A549 (cell line): ENCODE measurements at regions not wholly inside any gene's neighbourhood (a gene's known extent, or its start where the extent isn't known, plus 50 kb on each side); places are given as distances from the start of the nearest gene placed in this dataset.

ENCODE experiments used
- ATAC-seq, 2 experiments: fragments of 200-7000 bp in 1 of 2; fragments of >200 bp in 1 of 2; cut with Nextera tagmentation in 1 of 2; cut with Tn5 transposase in 1 of 2; 3 replicates each; pipeline versions ENCODE4 v1.8.0 to v1.9.1; 2018 to 2020; ENCODE audit warnings: mild to moderate bottlenecking in 1 of 2, moderate library complexity in 1 of 2
- CTCF ChIA-PET: fragments of 300-600 bp; sonication (Branson Sonifier 250); formaldehyde crosslinking; extraction: SDS; loops from one replicate; lab custom pipeline; 2021; ENCODE audit warnings: antibody characterized with exemption, inconsistent platforms; lab: Yijun Ruan, JAX
- POLR2A ChIA-PET: fragments of 350-600 bp; formaldehyde crosslinking; extraction: SDS; loops from one replicate; lab custom pipeline; 2021; ENCODE audit warnings: antibody characterized with exemption, inconsistent platforms; lab: Yijun Ruan, JAX
- DNase-seq, 2 experiments: peaks; one replicate each; pipeline versions ENCODE4 v3.0.0 to v3.0.0-alpha.2; 2011 to 2016; ENCODE audit warnings: low read depth in 1 of 2, low spot score in 1 of 2
- FAIRE-seq: peaks from 2 replicates; lab custom pipeline; 2011; peaks lifted over from hg19 to GRCh38; lab: Jason Lieb, UNC
- H3K27ac ChIP-seq, 2 experiments: fragments of >200 bp; sonication (Bioruptor Twin); formaldehyde crosslinking; 3 replicates each; pipeline ENCODE4 v1.5.1; 2016 to 2017
- H3K4me1 ChIP-seq: fragments of >200 bp; sonication (Bioruptor Twin); formaldehyde crosslinking; 3 replicates; pipeline ENCODE4 v1.6.1; 2016
- H3K4me2 ChIP-seq: fragments of >200 bp; sonication (Bioruptor Twin); formaldehyde crosslinking; 3 replicates; pipeline ENCODE4 v1.6.1; 2016
- H3K4me3 ChIP-seq: fragments of >200 bp; sonication (Bioruptor Twin); formaldehyde crosslinking; 3 replicates; pipeline ENCODE4 v1.5.1; 2016
- H3K9me3 ChIP-seq: fragments of >200 bp; sonication (Bioruptor Twin); formaldehyde crosslinking; 3 replicates; pipeline ENCODE4 v1.6.1; 2016
- CBX2 ChIP-seq: fragments of 200-600 bp; sonication (generic); IDR thresholded peaks from 2 replicates; pipeline ENCODE4 v1.6.1; 2016; ENCODE audit warnings: low read depth, mild to moderate bottlenecking, borderline replicate concordance
- CBX8 ChIP-seq: fragments of 200-600 bp; sonication (generic); IDR thresholded peaks from 2 replicates; pipeline ENCODE4 v1.6.1; 2016
- CEBPB ChIP-seq, 2 experiments: fragments of >200 bp in 1 of 2; sonication (Bioruptor Twin) in 1 of 2; formaldehyde crosslinking in 1 of 2; IDR thresholded peaks; 2 replicates each; pipeline ENCODE4 v1.6.1; 2012 to 2016
- CHD2 ChIP-seq: fragments of 150-350 bp; IDR thresholded peaks from 2 replicates; pipeline ENCODE4 v1.6.1; 2014; ENCODE audit warnings: low read length; ENCODE audit not compliant: partially characterized antibody
- CHD4 ChIP-seq: fragments of 200-600 bp; sonication (generic); IDR thresholded peaks from 2 replicates; pipeline ENCODE4 v1.6.1; 2016; ENCODE audit warnings: antibody characterized with exemption, mild to moderate bottlenecking, borderline replicate concordance
- CTCF ChIP-seq: fragments of >200 bp; sonication (Bioruptor Twin); formaldehyde crosslinking; IDR thresholded peaks from 3 replicates; pipeline ENCODE4 v1.5.1; 2016
- E2F6 ChIP-seq: IDR thresholded peaks from 2 replicates; pipeline ENCODE4 v1.6.1; 2012; ENCODE audit warnings: low read depth, borderline replicate concordance
- ELK1 ChIP-seq: fragments of 150-350 bp; IDR thresholded peaks from 2 replicates; pipeline ENCODE4 v1.6.1; 2014; ENCODE audit warnings: low read depth, mild to moderate bottlenecking, low read length
- EP300 ChIP-seq, 2 experiments: fragments of >200 bp; sonication (Bioruptor Twin); formaldehyde crosslinking; IDR thresholded peaks; 2 replicates in 1 of 2; 3 replicates in 1 of 2; pipeline ENCODE4 v1.6.1; 2016 to 2017
- ESRRA ChIP-seq: fragments of 150-350 bp; IDR thresholded peaks from 2 replicates; pipeline ENCODE4 v1.6.1; 2014; ENCODE audit warnings: mild to moderate bottlenecking, low read length, borderline replicate concordance
- HES2 ChIP-seq: fragments of >200 bp; sonication (Bioruptor Twin); formaldehyde crosslinking; IDR thresholded peaks from 2 replicates; pipeline ENCODE4 v1.6.1; 2016
- HOXA7 ChIP-seq: fragments of 250-450 bp; sonication (Bioruptor Pico); IDR thresholded peaks from 2 replicates; pipeline ENCODE4 v1.5.0; 2020; ENCODE audit warnings: mild to moderate bottlenecking, moderate library complexity
- HOXB5 ChIP-seq: fragments of 250-450 bp; sonication (Bioruptor Pico); IDR thresholded peaks from 2 replicates; pipeline ENCODE4 v1.5.0; 2020; ENCODE audit warnings: mild to moderate bottlenecking, moderate library complexity
- JUNB ChIP-seq: fragments of >200 bp; sonication (Bioruptor Twin); formaldehyde crosslinking; IDR thresholded peaks from 2 replicates; pipeline ENCODE4 v1.6.1; 2016
- MYC ChIP-seq: IDR thresholded peaks from 2 replicates; pipeline ENCODE4 v1.6.1; 2012; ENCODE audit warnings: mild to moderate bottlenecking, inconsistent platforms, low read length, improper control_type of control experiment, borderline replicate concordance
- NFE2L2 ChIP-seq: fragments of 150-350 bp; conservative IDR thresholded peaks from 2 replicates; pipeline ENCODE4 v1.6.1; 2014; ENCODE audit warnings: low read length
- NPAS2 ChIP-seq: fragments of 250-450 bp; sonication (Bioruptor Pico); IDR thresholded peaks from 2 replicates; pipeline ENCODE4 v1.8.0; 2022; ENCODE audit warnings: mild to moderate bottlenecking, moderate library complexity, borderline replicate concordance
- PBX3 ChIP-seq: IDR thresholded peaks from 2 replicates; pipeline ENCODE4 v1.6.1; 2012
- PHF8 ChIP-seq: fragments of 200-600 bp; sonication (generic); IDR thresholded peaks from 2 replicates; pipeline ENCODE4 v1.6.1; 2016; ENCODE audit warnings: low read depth, mild to moderate bottlenecking, antibody characterized with exemption, moderate library complexity, borderline replicate concordance
- RAD21 ChIP-seq, 2 experiments: fragments of >200 bp in 1 of 2; sonication (Bioruptor Twin) in 1 of 2; formaldehyde crosslinking in 1 of 2; IDR thresholded peaks in 1 of 2; conservative IDR thresholded peaks in 1 of 2; 2 replicates in 1 of 2; 3 replicates in 1 of 2; pipeline ENCODE4 v1.6.1; 2012 to 2018; ENCODE audit warnings: inconsistent platforms in 1 of 2
- RARB ChIP-seq: fragments of 250-450 bp; sonication (Bioruptor Pico); IDR thresholded peaks from 2 replicates; pipeline ENCODE4 v1.8.0; 2021; ENCODE audit warnings: mild to moderate bottlenecking, moderate library complexity
- RCOR1 ChIP-seq: fragments of 150-350 bp; IDR thresholded peaks from 2 replicates; pipeline ENCODE4 v1.6.1; 2014; ENCODE audit warnings: antibody characterized with exemption, low read length, low read depth
- SREBF2 ChIP-seq: fragments of 450-650 bp; IDR thresholded peaks from 2 replicates; pipeline ENCODE4 v1.6.1; 2014; ENCODE audit warnings: mild to moderate bottlenecking, moderate library complexity
- TFCP2L1 ChIP-seq: fragments of 250-450 bp; sonication (Bioruptor Pico); IDR thresholded peaks from 2 replicates; pipeline ENCODE4 v1.5.0; 2021; ENCODE audit warnings: mild to moderate bottlenecking
- ZC3H11A ChIP-seq: fragments of 450-650 bp; IDR thresholded peaks from 2 replicates; pipeline ENCODE4 v1.6.1; 2014; ENCODE audit warnings: antibody characterized with exemption, mild to moderate bottlenecking
- ZFP36 ChIP-seq: fragments of 450-650 bp; IDR thresholded peaks from 2 replicates; pipeline ENCODE4 v1.6.1; 2014; ENCODE audit warnings: borderline replicate concordance; ENCODE audit not compliant: partially characterized antibody
- ZSCAN20 ChIP-seq: fragments of 250-450 bp; sonication (Bioruptor Pico); IDR thresholded peaks from 2 replicates; pipeline ENCODE4 v1.8.0; 2022; ENCODE audit warnings: mild to moderate bottlenecking, moderate library complexity
- WGBS: methylation state at CpG from one replicate; pipeline ENCODE4 v1.1.6; 2017; ENCODE audit errors: missing lambda C conversion rate; 5-methylcytosine and 5-hydroxymethylcytosine counted together

- no peak for DNase-seq
- ATAC-seq = no peak
- H3K9me3 ChIP-seq = no peaks in the 10 kb centered on the region
- no peak overlapping the region for H3K27ac ChIP-seq
- H3K4me3 ChIP-seq = no peak overlapping the region
- CTCF ChIA-PET = no interaction called here
- POLR2A ChIA-PET = no interaction called here
- WGBS = 75% methylated on average over 2 of the region's 2 CpGs
- FAIRE-seq = no peak
- TF ChIP-seq HES2 = no peak
- no peak overlapping the region for H3K4me2 ChIP-seq
- H3K4me1 ChIP-seq = no peaks in the 10 kb centered on the region
Observed at GRCh38 chr15:96097661-96098060, 232.8 kb upstream of the NR2F2 start.

- Histone ChIP-seq H3K4me1 (no peaks in the 10 kb centered on the region), H3K9me3 (no peaks in the 10 kb centered on the region), H3K27ac (no peak overlapping the region), H3K4me2 (no peak overlapping the region), H3K4me3 (no peak overlapping the region)
- ATAC-seq = no peak
- DNase-seq = no peak
- ChIA-PET POLR2A (no interaction called here), CTCF (interaction anchor here (0.7 to 0.9 kb wide), 2 partner anchors 8 to 141 kb away, joined by 3 to 5 read pairs; no protein-coding TSS in a partner anchor)
- no peak for FAIRE-seq
- TF ChIP-seq ELK1 = no peak
- no peak for TF ChIP-seq ZC3H11A
- TF ChIP-seq RARB = no peak
- no peak for TF ChIP-seq CBX2
- TF ChIP-seq RAD21 (conservative IDR thresholded peaks at IDR 0.05 in 1 of 2, IDR thresholded peaks at IDR 0.05 in 1 of 2) = no peak
- no peak for TF ChIP-seq ZFP36
- TF ChIP-seq NPAS2 (CRISPR knock-in tag) = no peak
- no peak for TF ChIP-seq PHF8
- no peak for TF ChIP-seq CHD2
- TF ChIP-seq HOXA7 = no peak
- TF ChIP-seq MYC = no peak
- 50% methylated on average over 6 of the region's 6 CpGs for WGBS
Observed at GRCh38 chr15:96102631-96103030, 227.9 kb upstream of the NR2F2 start.

GRCh38 chr15:96106181-96106580, 224.3 kb upstream of the NR2F2 start:
- DNase-seq (no peak), ATAC-seq (no peak), FAIRE-seq (no peak)
- 7% methylated on average over 1 of the region's 1 CpG for WGBS
- no peaks in the 10 kb centered on the region for H3K9me3 ChIP-seq
- no peak overlapping the region for H3K4me2 ChIP-seq
- no peaks in the 10 kb centered on the region for H3K4me1 ChIP-seq
- ChIA-PET POLR2A (no interaction called here), CTCF (no interaction called here)
- H3K4me3 ChIP-seq = no peak overlapping the region
- TF ChIP-seq CHD4 (no peak), CHD2 (no peak), RARB (no peak), JUNB (no peak), RCOR1 (no peak), EP300 (IDR thresholded peaks at IDR 0.05) (no peak), ZC3H11A (no peak), CTCF (no peak), NFE2L2 (no peak), SREBF2 (no peak), PBX3 (no peak), E2F6 (no peak), HOXB5 (CRISPR knock-in tag) (no peak), CBX8 (no peak), ESRRA (no peak), CEBPB (IDR thresholded peaks at IDR 0.05) (no peak), ZSCAN20 (CRISPR knock-in tag) (no peak), TFCP2L1 (CRISPR knock-in tag) (no peak)
- TF ChIP-seq, all 56 proteins: peak for 0
- no peak overlapping the region for H3K27ac ChIP-seq
